ENCODE measurements at regions not wholly inside any gene's neighbourhood (a gene's known extent, or its start where the extent isn't known, plus 50 kb on each side); places are given as distances from the start of the nearest gene placed in this dataset.

DNA sequence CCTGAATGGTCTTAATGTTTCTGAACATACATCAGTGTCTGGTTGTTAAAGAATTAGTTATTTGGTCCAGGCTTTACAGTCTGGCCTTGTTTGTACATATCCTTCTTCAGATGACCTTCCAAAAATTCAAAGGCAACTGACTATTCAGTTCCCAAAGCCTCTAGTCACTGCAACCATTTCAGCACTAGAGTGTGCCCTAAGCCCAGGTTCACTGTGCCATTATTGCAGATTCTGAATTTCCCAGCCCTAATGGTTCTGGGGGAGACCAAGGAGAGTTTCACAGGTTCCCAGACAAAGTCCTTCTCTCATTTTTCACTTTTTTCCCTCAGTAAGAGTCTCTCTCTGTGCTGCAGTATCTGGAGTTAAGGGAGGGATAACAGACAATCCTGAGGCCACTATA is 235.8 kb downstream of the TRAM1L1 start:
- Mint-ChIP-seq H3K27me3 (ENCODE audit: insufficient read depth, low read depth, poor library complexity) (no peaks in the 10 kb centered on the region), H3K4me1 (no peaks in the 10 kb centered on the region), H3K36me3 (ENCODE audit: low read depth) (no peaks in the 10 kb centered on the region), H3K9me3 (no peaks in the 10 kb centered on the region), H3K27ac (no peak overlapping the region), H3K4me3 (no peak overlapping the region)
- H3F3A ChIP-seq (replicated peaks; ENCODE audit: low read depth): no peaks in the 10 kb centered on the region
- no peaks in the 10 kb centered on the region for H3K9me2 ChIP-seq (ENCODE audit: insufficient read depth)
- no peaks in the 10 kb centered on the region for H4K20me1 ChIP-seq (replicated peaks; ENCODE audit: insufficient read depth)
- TF ChIP-seq, protein P1, sequence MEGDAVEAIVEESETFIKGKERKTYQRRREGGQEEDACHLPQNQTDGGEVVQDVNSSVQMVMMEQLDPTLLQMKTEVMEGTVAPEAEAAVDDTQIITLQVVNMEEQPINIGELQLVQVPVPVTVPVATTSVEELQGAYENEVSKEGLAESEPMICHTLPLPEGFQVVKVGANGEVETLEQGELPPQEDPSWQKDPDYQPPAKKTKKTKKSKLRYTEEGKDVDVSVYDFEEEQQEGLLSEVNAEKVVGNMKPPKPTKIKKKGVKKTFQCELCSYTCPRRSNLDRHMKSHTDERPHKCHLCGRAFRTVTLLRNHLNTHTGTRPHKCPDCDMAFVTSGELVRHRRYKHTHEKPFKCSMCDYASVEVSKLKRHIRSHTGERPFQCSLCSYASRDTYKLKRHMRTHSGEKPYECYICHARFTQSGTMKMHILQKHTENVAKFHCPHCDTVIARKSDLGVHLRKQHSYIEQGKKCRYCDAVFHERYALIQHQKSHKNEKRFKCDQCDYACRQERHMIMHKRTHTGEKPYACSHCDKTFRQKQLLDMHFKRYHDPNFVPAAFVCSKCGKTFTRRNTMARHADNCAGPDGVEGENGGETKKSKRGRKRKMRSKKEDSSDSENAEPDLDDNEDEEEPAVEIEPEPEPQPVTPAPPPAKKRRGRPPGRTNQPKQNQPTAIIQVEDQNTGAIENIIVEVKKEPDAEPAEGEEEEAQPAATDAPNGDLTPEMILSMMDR (conservative IDR thresholded peaks at IDR 0.05; ENCODE audit: low read depth in 2 of 2): peak; percentile 49 to 79
- TF ChIP-seq ZNF114 (CRISPR knock-in tag; IDR thresholded peaks at IDR 0.05): no peak
- no peaks in the 10 kb centered on the region for H3K4me1 ChIP-seq (ENCODE audit: insufficient read depth)
- H3K4me2 ChIP-seq: no peak overlapping the region
- H3K27me3 ChIP-seq (ENCODE audit: insufficient read depth): no peaks in the 10 kb centered on the region
- DNase-seq (ENCODE audit: low spot score) (peak; percentile 40), ATAC-seq (peak; percentile 72)
- H3K27ac ChIP-seq (ENCODE audit: low read depth): no peak overlapping the region
- H3K4me3 ChIP-seq: no peak overlapping the region
- peak overlapping the region; percentile 29 for H2AFZ ChIP-seq
- H3K36me3 ChIP-seq (ENCODE audit: insufficient read depth): no peaks in the 10 kb centered on the region
- H3K79me2 ChIP-seq (replicated peaks; ENCODE audit: insufficient read depth): no peaks in the 10 kb centered on the region

DNA sequence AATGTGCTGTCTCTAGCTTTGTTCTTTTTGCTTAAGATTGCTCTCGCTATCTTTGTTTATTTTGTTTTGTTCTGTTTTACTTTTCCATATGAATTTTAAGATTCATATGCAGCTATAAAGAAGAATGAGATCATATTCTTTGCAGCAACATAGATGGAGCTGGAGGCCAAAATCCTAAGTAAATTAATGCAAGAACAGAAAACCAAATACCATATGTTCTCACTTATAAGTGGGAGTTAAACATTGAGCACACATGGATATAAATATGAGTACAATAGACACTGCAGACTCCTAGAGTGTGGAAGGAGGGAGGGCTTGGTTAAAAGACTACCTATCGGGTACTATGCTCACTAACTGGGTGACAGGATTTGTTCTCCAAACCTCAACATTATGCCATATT is 237.8 kb downstream of the TRAM1L1 start:
- Mint-ChIP-seq H3K4me1 (no peaks in the 10 kb centered on the region), H3K4me3 (no peak overlapping the region), H3K27ac (no peak overlapping the region), H3K36me3 (ENCODE audit: low read depth) (no peaks in the 10 kb centered on the region), H3K9me3 (no peaks in the 10 kb centered on the region), H3K27me3 (ENCODE audit: insufficient read depth, low read depth, poor library complexity) (no peaks in the 10 kb centered on the region)
- H3K27ac ChIP-seq (ENCODE audit: low read depth): no peak overlapping the region
- H3K79me2 ChIP-seq (replicated peaks; ENCODE audit: insufficient read depth): no peaks in the 10 kb centered on the region
- ATAC-seq (no peak), DNase-seq (ENCODE audit: low spot score) (no peak)
- no peaks in the 10 kb centered on the region for H3K36me3 ChIP-seq (ENCODE audit: insufficient read depth)
- H3K27me3 ChIP-seq (ENCODE audit: insufficient read depth): no peaks in the 10 kb centered on the region
- H3K4me2 ChIP-seq: no peak overlapping the region
- no peaks in the 10 kb centered on the region for H3F3A ChIP-seq (replicated peaks; ENCODE audit: low read depth)
- no peaks in the 10 kb centered on the region for H3K4me1 ChIP-seq (ENCODE audit: insufficient read depth)
- no peak overlapping the region for H2AFZ ChIP-seq
- no peaks in the 10 kb centered on the region for H4K20me1 ChIP-seq (replicated peaks; ENCODE audit: insufficient read depth)
- H3K9me2 ChIP-seq (ENCODE audit: insufficient read depth): no peaks in the 10 kb centered on the region
- H3K4me3 ChIP-seq: no peak overlapping the region
- TF ChIP-seq, protein P2, sequence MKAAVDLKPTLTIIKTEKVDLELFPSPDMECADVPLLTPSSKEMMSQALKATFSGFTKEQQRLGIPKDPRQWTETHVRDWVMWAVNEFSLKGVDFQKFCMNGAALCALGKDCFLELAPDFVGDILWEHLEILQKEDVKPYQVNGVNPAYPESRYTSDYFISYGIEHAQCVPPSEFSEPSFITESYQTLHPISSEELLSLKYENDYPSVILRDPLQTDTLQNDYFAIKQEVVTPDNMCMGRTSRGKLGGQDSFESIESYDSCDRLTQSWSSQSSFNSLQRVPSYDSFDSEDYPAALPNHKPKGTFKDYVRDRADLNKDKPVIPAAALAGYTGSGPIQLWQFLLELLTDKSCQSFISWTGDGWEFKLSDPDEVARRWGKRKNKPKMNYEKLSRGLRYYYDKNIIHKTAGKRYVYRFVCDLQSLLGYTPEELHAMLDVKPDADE (IDR thresholded peaks at IDR 0.05): no peak
- TF ChIP-seq JUNB (IDR thresholded peaks at IDR 0.05; ENCODE audit: unreplicated experiment) (no peak), CREB1 (CRISPR knock-in tag; IDR thresholded peaks at IDR 0.05; ENCODE audit: low read depth) (no peak), ZNF331 (CRISPR knock-in tag; IDR thresholded peaks at IDR 0.05; ENCODE audit: low read depth) (no peak), STAT1 (IDR thresholded peaks at IDR 0.05; ENCODE audit: unreplicated experiment) (no peak), EZH2 (IDR thresholded peaks at IDR 0.05; ENCODE audit: low read depth, unreplicated experiment) (no peak), POLR2AphosphoS5 (IDR thresholded peaks at IDR 0.05; ENCODE audit: low read depth) (no peak), EZH2phosphoT487 (IDR thresholded peaks at IDR 0.05; ENCODE audit: unreplicated experiment) (no peak), ZNF114 (CRISPR knock-in tag; IDR thresholded peaks at IDR 0.05) (no peak), NANOG (IDR thresholded peaks at IDR 0.05; ENCODE audit: borderline replicate concordance) (no peak)
- TF ChIP-seq, protein P1 (conservative IDR thresholded peaks at IDR 0.05; ENCODE audit: low read depth in 2 of 2): no peak
- TF ChIP-seq, protein P3, sequence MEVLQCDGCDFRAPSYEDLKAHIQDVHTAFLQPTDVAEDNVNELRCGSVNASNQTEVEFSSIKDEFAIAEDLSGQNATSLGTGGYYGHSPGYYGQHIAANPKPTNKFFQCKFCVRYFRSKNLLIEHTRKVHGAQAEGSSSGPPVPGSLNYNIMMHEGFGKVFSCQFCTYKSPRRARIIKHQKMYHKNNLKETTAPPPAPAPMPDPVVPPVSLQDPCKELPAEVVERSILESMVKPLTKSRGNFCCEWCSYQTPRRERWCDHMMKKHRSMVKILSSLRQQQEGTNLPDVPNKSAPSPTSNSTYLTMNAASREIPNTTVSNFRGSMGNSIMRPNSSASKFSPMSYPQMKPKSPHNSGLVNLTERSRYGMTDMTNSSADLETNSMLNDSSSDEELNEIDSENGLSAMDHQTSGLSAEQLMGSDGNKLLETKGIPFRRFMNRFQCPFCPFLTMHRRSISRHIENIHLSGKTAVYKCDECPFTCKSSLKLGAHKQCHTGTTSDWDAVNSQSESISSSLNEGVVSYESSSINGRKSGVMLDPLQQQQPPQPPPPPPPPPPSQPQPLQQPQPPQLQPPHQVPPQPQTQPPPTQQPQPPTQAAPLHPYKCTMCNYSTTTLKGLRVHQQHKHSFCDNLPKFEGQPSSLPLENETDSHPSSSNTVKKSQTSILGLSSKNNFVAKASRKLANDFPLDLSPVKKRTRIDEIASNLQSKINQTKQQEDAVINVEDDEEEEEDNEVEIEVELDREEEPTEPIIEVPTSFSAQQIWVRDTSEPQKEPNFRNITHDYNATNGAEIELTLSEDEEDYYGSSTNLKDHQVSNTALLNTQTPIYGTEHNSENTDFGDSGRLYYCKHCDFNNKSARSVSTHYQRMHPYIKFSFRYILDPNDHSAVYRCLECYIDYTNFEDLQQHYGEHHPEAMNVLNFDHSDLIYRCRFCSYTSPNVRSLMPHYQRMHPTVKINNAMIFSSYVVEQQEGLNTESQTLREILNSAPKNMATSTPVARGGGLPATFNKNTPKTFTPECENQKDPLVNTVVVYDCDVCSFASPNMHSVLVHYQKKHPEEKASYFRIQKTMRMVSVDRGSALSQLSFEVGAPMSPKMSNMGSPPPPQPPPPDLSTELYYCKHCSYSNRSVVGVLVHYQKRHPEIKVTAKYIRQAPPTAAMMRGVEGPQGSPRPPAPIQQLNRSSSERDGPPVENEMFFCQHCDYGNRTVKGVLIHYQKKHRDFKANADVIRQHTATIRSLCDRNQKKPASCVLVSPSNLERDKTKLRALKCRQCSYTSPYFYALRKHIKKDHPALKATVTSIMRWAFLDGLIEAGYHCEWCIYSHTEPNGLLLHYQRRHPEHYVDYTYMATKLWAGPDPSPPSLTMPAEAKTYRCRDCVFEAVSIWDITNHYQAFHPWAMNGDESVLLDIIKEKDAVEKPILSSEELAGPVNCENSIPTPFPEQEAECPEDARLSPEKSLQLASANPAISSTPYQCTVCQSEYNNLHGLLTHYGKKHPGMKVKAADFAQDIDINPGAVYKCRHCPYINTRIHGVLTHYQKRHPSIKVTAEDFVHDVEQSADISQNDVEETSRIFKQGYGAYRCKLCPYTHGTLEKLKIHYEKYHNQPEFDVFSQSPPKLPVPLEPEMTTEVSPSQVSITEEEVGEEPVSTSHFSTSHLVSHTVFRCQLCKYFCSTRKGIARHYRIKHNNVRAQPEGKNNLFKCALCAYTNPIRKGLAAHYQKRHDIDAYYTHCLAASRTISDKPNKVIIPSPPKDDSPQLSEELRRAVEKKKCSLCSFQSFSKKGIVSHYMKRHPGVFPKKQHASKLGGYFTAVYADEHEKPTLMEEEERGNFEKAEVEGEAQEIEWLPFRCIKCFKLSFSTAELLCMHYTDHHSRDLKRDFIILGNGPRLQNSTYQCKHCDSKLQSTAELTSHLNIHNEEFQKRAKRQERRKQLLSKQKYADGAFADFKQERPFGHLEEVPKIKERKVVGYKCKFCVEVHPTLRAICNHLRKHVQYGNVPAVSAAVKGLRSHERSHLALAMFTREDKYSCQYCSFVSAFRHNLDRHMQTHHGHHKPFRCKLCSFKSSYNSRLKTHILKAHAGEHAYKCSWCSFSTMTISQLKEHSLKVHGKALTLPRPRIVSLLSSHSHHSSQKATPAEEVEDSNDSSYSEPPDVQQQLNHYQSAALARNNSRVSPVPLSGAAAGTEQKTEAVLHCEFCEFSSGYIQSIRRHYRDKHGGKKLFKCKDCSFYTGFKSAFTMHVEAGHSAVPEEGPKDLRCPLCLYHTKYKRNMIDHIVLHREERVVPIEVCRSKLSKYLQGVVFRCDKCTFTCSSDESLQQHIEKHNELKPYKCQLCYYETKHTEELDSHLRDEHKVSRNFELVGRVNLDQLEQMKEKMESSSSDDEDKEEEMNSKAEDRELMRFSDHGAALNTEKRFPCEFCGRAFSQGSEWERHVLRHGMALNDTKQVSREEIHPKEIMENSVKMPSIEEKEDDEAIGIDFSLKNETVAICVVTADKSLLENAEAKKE (CRISPR knock-in tag; IDR thresholded peaks at IDR 0.05): no peak

All from GM23338 (cell line).